C4-2B (cell line): ENCODE measurements at regions not wholly inside any gene's neighbourhood (a gene's known extent, or its start where the extent isn't known, plus 50 kb on each side); places are given as distances from the start of the nearest gene placed in this dataset.

Experiments used
- H3K27ac ChIP-seq: fragments of 450-650 bp; 2 replicates; pipeline ENCODE4 v1.5.1; 2017
- ZFX ChIP-seq: fragments of 450-650 bp; IDR thresholded peaks from 2 replicates; pipeline ENCODE4 v1.6.1; 2017
- TF ChIP-seq, protein P1 (sequence below): fragments of 450-650 bp; conservative IDR thresholded peaks from 2 replicates; pipeline ENCODE4 v1.5.1; 2017; ENCODE audit warnings: mild to moderate bottlenecking

DNA sequence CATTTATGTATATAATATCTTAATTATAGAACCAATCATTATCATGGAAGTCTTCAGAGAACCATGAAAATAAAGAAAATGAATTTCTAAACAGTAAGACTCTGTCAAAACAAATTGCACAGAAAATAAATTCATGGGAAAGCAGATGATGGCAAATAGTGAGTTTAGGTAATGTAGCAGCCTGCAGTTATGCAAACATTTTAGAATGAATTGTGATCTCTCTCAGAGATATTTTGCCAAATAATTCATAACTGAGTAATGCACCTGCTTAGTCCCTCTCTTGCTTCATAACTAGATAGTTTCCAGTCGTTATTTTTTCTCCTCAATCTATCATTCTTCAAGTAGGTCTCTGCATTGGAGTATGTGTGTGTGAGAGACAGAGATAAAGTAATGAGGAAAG, 492.7 kb upstream of the THBS1 start:
- TF ChIP-seq ZFX, result no peak
- TF ChIP-seq, protein P1, sequence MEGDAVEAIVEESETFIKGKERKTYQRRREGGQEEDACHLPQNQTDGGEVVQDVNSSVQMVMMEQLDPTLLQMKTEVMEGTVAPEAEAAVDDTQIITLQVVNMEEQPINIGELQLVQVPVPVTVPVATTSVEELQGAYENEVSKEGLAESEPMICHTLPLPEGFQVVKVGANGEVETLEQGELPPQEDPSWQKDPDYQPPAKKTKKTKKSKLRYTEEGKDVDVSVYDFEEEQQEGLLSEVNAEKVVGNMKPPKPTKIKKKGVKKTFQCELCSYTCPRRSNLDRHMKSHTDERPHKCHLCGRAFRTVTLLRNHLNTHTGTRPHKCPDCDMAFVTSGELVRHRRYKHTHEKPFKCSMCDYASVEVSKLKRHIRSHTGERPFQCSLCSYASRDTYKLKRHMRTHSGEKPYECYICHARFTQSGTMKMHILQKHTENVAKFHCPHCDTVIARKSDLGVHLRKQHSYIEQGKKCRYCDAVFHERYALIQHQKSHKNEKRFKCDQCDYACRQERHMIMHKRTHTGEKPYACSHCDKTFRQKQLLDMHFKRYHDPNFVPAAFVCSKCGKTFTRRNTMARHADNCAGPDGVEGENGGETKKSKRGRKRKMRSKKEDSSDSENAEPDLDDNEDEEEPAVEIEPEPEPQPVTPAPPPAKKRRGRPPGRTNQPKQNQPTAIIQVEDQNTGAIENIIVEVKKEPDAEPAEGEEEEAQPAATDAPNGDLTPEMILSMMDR, result no peak

GRCh38 chr15:39092354-39092753, 488.5 kb upstream of the THBS1 start:
- TF ChIP-seq ZFX, result no peak
- TF ChIP-seq, protein P1, result no peak
- H3K27ac ChIP-seq, result no peak overlapping the region

More for the DNA sequence above, 492.7 kb upstream of the THBS1 start:
- H3K27ac ChIP-seq, result no peak overlapping the region

GRCh38 chr15:39092761-39093160, 488.1 kb upstream of the THBS1 start:
- TF ChIP-seq, protein P1, result no peak
- no peak for TF ChIP-seq ZFX
- no peak overlapping the region for H3K27ac ChIP-seq

DNA sequence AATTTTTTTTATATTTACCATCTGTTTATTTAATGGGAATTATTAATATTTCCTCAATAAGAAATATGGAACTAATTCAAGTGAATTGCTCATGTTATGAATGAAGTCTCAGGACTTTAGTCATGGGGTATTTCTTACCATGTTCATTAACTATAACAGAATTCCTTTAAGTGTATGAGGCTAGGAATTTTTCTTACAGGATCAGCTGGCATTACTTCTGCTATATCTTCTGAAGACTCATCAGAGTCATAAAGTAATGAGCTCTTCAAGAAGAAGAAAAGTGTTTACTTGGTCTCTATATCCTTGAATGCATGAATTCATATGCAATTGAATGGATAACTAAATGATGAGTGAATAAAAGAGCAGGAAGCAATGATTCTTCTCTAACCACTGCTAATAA, 486.8 kb upstream of the THBS1 start:
- no peak overlapping the region for H3K27ac ChIP-seq
- no peak for TF ChIP-seq ZFX
- TF ChIP-seq, protein P1, result no peak

DNA sequence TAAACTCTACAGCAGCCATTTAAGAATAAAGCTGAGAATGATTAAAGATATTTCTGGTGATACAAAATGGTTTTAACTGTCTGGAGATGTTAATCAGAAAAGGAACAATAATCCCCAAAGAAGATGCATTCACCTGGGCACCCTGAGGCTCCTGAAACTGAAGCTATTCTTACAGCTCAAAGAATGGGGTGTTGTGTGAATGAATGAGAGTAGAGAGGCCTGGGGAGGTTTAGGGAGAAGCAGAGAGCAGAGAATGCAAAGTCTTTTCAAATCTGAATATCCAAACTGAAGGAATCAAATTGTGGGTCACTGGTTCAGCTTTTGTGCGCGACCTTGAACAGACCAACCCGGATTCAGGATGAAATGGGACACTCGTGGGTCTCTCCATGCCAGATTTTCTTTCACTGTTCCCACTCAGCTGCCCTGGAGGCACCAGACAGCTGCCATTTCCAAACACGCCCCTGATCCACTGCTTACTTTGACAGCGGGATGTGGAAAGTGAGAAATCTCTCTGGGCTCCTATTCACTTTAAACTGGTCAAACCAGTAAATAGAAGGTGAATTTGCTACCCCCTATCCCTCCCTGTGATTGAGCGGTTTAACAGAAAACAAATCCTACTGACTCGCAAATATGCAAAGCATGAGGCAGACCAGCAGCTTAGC, 485.5 kb upstream of the THBS1 start:
- TF ChIP-seq, protein P1, result no peak
- no peak for TF ChIP-seq ZFX
- H3K27ac ChIP-seq, result no peak overlapping the region

GRCh38 chr15:39096608-39097205, 484.2 kb upstream of the THBS1 start:
- H3K27ac ChIP-seq, result no peak overlapping the region
- TF ChIP-seq, protein P1, result no peak
- TF ChIP-seq ZFX, result no peak

- H3K27ac ChIP-seq, result no peak overlapping the region
Observed at GRCh38 chr15:39099524-39099923, 481.4 kb upstream of the THBS1 start.

More at GRCh38 chr15:39099524-39099923, 481.4 kb upstream of the THBS1 start:
- TF ChIP-seq, protein P1, result no peak
- TF ChIP-seq ZFX, result no peak
